Activated CD4-positive, alpha-beta T cell treated with anti-CD3 and anti-CD28 coated beads, Interleukin-2, amount 50 U/mL, for 24 hours (primary cell): ENCODE measurements at regions not wholly inside any gene's neighbourhood (a gene's known extent, or its start where the extent isn't known, plus 50 kb on each side); places are given as distances from the start of the nearest gene placed in this dataset.
"Not testable (repeated sequence)": the region's sequence is repeated elsewhere in the genome, so short reads cannot be mapped to it uniquely, and the experiment has no call there.

ENCODE experiments used
- DNase-seq, 2 donors: peaks; one replicate each; pipeline ENCODE4 v3.0.0-alpha.2; 2020; ENCODE audit warnings: low read depth in 1 of 2, low spot score in 1 of 2

GRCh38 chr6:13874191-13874549 is 50.6 kb upstream of the RNF182 start:
- no peak for DNase-seq

DNA sequence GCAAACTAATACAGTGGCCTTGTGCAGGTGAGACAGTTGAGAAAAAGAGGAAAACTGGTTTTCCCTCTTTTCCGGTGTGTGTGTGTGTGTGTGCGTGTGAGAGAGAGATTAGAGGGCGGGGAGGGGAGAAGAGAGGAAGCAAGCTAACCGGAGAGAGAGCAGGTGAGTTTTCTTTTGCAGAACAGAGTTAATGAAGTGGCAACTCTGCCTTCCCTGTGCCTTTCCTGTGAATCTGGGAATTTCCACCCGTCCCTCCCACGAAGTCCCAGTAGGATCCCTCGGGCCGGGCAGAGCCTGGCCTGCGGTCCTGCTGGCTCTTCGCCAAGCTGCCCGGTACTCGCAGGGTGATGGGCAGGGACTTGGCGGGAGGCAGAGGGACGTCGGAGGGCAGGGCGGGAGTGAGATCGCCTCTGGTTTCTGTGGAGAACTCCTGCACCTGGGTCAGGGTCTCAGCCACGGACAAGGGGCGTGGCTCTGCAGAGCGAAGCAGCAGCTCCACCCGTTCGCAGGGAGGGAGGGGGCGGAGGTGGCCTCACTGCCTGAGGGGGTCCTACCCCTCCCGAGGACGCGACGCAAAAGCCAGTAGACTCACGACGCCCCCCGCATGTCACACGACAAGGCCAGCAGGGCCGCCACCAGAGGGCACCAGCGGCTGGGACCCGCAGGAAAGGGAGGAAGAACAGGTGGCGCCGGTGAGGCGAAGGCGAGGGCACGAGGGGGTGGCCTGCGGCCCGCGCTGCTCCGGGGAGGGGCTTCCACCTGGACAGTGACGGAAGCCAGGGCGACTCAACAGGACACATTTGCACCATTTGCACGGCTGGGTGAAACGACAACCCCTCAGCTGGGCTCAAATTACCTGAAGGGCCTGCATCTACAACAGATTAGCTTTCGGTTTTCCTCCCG is 51.2 kb upstream of the RNF182 start:
- DNase-seq, result peak; percentile 50 to 54

- no peak for DNase-seq
Observed at GRCh38 chr6:13872681-13873080, 52.1 kb upstream of the RNF182 start.

DNA sequence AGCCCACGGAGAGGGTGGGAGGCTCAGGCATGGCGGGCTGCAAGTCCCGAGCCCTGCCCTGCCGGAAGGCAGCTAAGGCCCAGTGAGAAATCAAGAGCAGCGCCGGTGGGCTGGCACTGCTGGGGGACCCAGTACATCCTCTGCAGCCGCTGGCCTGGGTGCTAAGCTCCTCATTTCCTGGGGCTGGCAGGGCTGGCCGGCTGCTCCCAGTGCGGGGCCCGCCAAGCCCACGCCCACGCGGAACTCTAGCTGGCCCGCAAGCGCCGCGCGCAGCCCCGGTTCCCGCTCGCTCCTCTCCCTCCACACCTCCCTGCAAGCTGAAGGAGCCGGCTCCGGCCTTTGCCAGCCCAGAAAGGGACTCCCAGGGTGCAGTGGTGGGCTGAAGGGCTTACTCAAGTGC is 52.7 kb upstream of the RNF182 start:
- DNase-seq, result not testable (repeated sequence)

GRCh38 chr6:13870214-13870830 is 54.4 kb upstream of the RNF182 start:
- DNase-seq, result no peak

- DNase-seq, result no peak
Observed at GRCh38 chr6:13868236-13868635, 53.9 kb upstream of the MCUR1 start.

- DNase-seq, result no peak
Observed at GRCh38 chr6:13866301-13866700, 51.9 kb upstream of the MCUR1 start.

- no peak for DNase-seq
Observed at GRCh38 chr6:13865141-13865540, 50.8 kb upstream of the MCUR1 start.

- not testable (repeated sequence) for DNase-seq
Observed at GRCh38 chr6:13864669-13865068, 50.3 kb upstream of the MCUR1 start.
